Large intestine (tissue), 3 donors: ENCODE measurements at regions not wholly inside any gene's neighbourhood (a gene's known extent, or its start where the extent isn't known, plus 50 kb on each side); places are given as distances from the start of the nearest gene placed in this dataset.
"Not testable (repeated sequence)": the region's sequence is repeated elsewhere in the genome, so short reads cannot be mapped to it uniquely, and the experiment has no call there.

Experiments
- DNase-seq, 2 donors: peaks; one replicate each; pipeline versions ENCODE4 v3.0.0 to v3.0.0-alpha.2; 2013
- H3K27ac ChIP-seq: one replicate; pipeline ENCODE4 v1.5.1; 2013; ENCODE audit warnings: low read length
- H3K27me3 ChIP-seq: 2 replicates; pipeline ENCODE4 v1.6.1; 2013; ENCODE audit warnings: low read length; ENCODE audit not compliant: control insufficient read depth, insufficient read depth
- H3K36me3 ChIP-seq: 2 replicates; pipeline ENCODE4 v1.6.1; 2013; ENCODE audit warnings: low read length; ENCODE audit not compliant: control insufficient read depth, insufficient read depth
- H3K4me1 ChIP-seq: one replicate; pipeline ENCODE4 v1.6.1; 2013; ENCODE audit warnings: low read length; ENCODE audit not compliant: control insufficient read depth, insufficient read depth
- H3K4me3 ChIP-seq: one replicate; pipeline ENCODE4 v1.5.1; 2013; ENCODE audit warnings: low read length
- H3K9me3 ChIP-seq: one replicate; pipeline ENCODE4 v1.6.1; 2013; ENCODE audit warnings: mild to moderate bottlenecking, low read depth, low read length, moderate library complexity; ENCODE audit not compliant: control insufficient read depth
- WGBS: methylation state at CpG from one replicate; pipeline ENCODE4 v1.1.5; 2013; ENCODE audit warnings: low lambda C conversion rate; ENCODE audit not compliant: insufficient coverage; 5-methylcytosine and 5-hydroxymethylcytosine counted together

DNA sequence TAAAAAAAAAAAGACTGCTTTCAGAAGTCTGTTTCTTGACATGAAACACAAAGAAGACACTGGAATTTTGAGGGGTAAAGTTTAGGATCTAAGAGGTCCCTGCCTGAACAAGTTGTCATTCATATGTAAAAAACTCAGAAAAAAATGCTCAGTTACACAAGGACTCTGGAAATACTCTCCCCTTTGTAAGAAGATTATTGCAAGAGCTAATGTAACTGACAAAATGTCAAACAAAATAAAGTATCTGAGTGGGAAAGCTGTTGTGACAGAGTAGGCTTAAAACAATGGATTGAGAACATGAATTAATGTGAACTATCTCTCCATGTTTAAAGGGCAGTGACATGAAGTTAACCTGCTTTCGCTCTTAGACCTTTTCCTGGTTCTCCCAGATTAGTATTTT, 416.7 kb upstream of the TYRP1 start:
- H3K36me3 ChIP-seq = no peaks in the 10 kb centered on the region
- no peaks in the 10 kb centered on the region for H3K27me3 ChIP-seq
- H3K4me3 ChIP-seq = no peak overlapping the region
- no CpG with 5 or more reads among the region's 1 CpG for WGBS
- no peak for DNase-seq
- no peaks in the 10 kb centered on the region for H3K9me3 ChIP-seq
- no peaks in the 10 kb centered on the region for H3K4me1 ChIP-seq
- H3K27ac ChIP-seq = no peak overlapping the region

GRCh38 chr9:12289711-12290110, 403.5 kb upstream of the TYRP1 start:
- Histone ChIP-seq H3K4me3 (no peak overlapping the region), H3K27ac (no peak overlapping the region), H3K36me3 (no peaks in the 10 kb centered on the region), H3K27me3 (no peaks in the 10 kb centered on the region), H3K4me1 (no peaks in the 10 kb centered on the region), H3K9me3 (peaks cover 2% of the 10 kb centered on the region)
- no peak for DNase-seq

- H3K9me3 ChIP-seq = peaks cover 2% of the 10 kb centered on the region
- no peaks in the 10 kb centered on the region for H3K36me3 ChIP-seq
- H3K4me1 ChIP-seq = no peaks in the 10 kb centered on the region
- no peak overlapping the region for H3K27ac ChIP-seq
- H3K27me3 ChIP-seq = no peaks in the 10 kb centered on the region
- no peak for DNase-seq
- no CpG with 5 or more reads among the region's 3 CpGs for WGBS
- no peak overlapping the region for H3K4me3 ChIP-seq
Measured at GRCh38 chr9:12290166-12290869, 402.9 kb upstream of the TYRP1 start.

DNA sequence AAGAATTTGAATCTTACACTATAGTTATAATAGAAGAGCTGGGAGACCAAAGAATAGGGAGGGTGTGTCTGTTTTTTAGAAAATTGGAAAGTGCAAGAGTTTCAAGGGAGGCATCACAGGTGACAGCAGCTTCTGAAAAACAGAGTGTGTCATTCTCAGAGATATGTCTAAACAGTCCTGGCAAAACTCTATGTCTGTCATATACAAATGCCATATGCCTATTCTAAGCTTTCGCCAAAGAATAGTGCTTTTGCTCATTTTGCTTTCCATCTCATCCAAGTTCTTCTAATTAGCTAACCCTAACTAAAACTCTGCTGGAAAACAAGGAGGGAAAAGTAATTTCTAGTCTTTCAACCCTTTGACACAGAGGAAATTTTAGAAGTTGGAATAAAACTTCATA, 388.0 kb upstream of the TYRP1 start:
- no CpG with 5 or more reads among the region's 1 CpG for whole genome bisulfite sequencing
- Histone ChIP-seq H3K9me3 (no peaks in the 10 kb centered on the region), H3K4me3 (no peak overlapping the region), H3K27ac (no peak overlapping the region), H3K27me3 (no peaks in the 10 kb centered on the region), H3K36me3 (no peaks in the 10 kb centered on the region), H3K4me1 (no peaks in the 10 kb centered on the region)
- no peak for DNase-seq

DNA sequence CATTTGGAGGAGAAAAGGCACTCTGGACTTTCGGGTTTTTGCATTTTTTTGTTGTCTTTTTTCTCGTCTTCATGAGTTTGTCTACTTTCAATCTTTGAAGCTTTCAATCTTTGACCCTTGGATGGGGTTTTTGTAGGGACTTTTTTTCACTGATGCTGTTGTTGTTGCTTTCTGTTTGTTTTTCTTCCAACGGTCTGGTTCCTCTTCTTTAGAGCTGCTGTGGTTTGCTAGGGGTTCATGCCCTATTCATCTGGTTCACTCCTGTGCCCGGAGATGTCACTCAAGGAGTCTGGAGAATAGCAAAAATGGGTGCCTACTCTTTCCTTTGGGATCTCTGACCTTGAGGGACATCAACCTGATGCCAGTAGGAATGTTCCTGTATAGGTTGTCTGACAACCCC, 378.6 kb upstream of the TYRP1 start:
- no peaks in the 10 kb centered on the region for H3K4me1 ChIP-seq
- H3K4me3 ChIP-seq = no peak overlapping the region
- no peaks in the 10 kb centered on the region for H3K36me3 ChIP-seq
- no peak for DNase-seq
- 94% methylated on average over 2 of the region's 4 CpGs for WGBS
- no peaks in the 10 kb centered on the region for H3K9me3 ChIP-seq
- no peaks in the 10 kb centered on the region for H3K27me3 ChIP-seq
- H3K27ac ChIP-seq = no peak overlapping the region

- no peaks in the 10 kb centered on the region for H3K4me1 ChIP-seq
Measured at GRCh38 chr9:12318732-12319685, 374.2 kb upstream of the TYRP1 start.

GRCh38 chr9:12329623-12329985, 363.6 kb upstream of the TYRP1 start:
- no peak overlapping the region for H3K4me3 ChIP-seq
- no peaks in the 10 kb centered on the region for H3K4me1 ChIP-seq
- no peaks in the 10 kb centered on the region for H3K27me3 ChIP-seq
- no peak overlapping the region for H3K27ac ChIP-seq
- no peaks in the 10 kb centered on the region for H3K36me3 ChIP-seq
- no peak for DNase-seq
- 83% methylated on average over 4 of the region's 5 CpGs for WGBS
- H3K9me3 ChIP-seq = no peaks in the 10 kb centered on the region

More at GRCh38 chr9:12318732-12319685, 374.2 kb upstream of the TYRP1 start:
- H3K27me3 ChIP-seq = no peaks in the 10 kb centered on the region
- no peaks in the 10 kb centered on the region for H3K9me3 ChIP-seq
- no peak overlapping the region for H3K4me3 ChIP-seq
- no peaks in the 10 kb centered on the region for H3K36me3 ChIP-seq
- no peak for DNase-seq
- WGBS = 40% methylated on average over 1 of the region's 4 CpGs
- no peak overlapping the region for H3K27ac ChIP-seq

- WGBS = no CpG with 5 or more reads among the region's 26 CpGs
- not testable (repeated sequence) for H3K4me3 ChIP-seq, H3K36me3 ChIP-seq
Measured at GRCh38 chr9:12333966-12334365, 359.2 kb upstream of the TYRP1 start.

DNA sequence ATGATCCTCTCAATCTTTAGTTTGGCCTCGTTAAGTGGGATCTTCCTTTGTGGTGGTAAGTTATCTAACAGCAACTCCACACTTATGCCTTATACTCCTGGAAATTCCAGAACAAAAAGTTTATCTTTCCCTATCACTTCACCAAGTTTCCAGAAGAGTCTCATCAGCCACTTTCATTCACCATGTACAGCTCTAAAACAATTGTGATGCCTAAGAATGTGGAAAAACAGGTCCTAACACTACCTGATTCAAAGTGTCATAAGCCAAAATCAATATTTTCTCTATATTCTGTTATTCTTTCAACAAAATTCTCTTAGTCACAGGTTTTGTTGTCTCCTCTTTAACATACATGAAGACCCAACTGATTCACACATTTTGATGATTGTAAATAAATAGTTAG, 342.4 kb upstream of the TYRP1 start:
- no peaks in the 10 kb centered on the region for H3K27me3 ChIP-seq
- 40% methylated on average over 1 of the region's 1 CpG for WGBS

More at GRCh38 chr9:12333966-12334365, 359.2 kb upstream of the TYRP1 start:
- not testable (repeated sequence) for DNase-seq, H3K9me3 ChIP-seq, H3K4me1 ChIP-seq, H3K27ac ChIP-seq, H3K27me3 ChIP-seq

GRCh38 chr9:12351293-12352044, 341.7 kb upstream of the TYRP1 start:
- no peak for DNase-seq
- H3K4me1 ChIP-seq = no peaks in the 10 kb centered on the region
- no peak overlapping the region for H3K27ac ChIP-seq
- no peaks in the 10 kb centered on the region for H3K9me3 ChIP-seq
- no peaks in the 10 kb centered on the region for H3K36me3 ChIP-seq
- 78% methylated on average over 3 of the region's 3 CpGs for WGBS
- no peaks in the 10 kb centered on the region for H3K27me3 ChIP-seq
- H3K4me3 ChIP-seq = no peak overlapping the region

More for the DNA sequence above, 342.4 kb upstream of the TYRP1 start:
- Histone ChIP-seq H3K4me3 (no peak overlapping the region), H3K27ac (no peak overlapping the region), H3K4me1 (no peaks in the 10 kb centered on the region), H3K9me3 (no peaks in the 10 kb centered on the region), H3K36me3 (no peaks in the 10 kb centered on the region)
- DNase-seq = no peak
